Glutamatergic neuron (in vitro differentiated cells): ENCODE measurements at regions not wholly inside any gene's neighbourhood (a gene's known extent, or its start where the extent isn't known, plus 50 kb on each side); places are given as distances from the start of the nearest gene placed in this dataset.

Experiments
- DNase-seq: peaks from one replicate; pipeline ENCODE4 v3.0.0; 2022
- H3K27ac Mint-ChIP-seq: one replicate; pipeline ENCODE4 v1.8.0; 2020; ENCODE audit warnings: mild to moderate bottlenecking, mixed read lengths, inconsistent platforms; ENCODE audit not compliant: unreplicated experiment
- H3K27me3 Mint-ChIP-seq: one replicate; pipeline ENCODE4 v1.8.0; 2020; ENCODE audit warnings: mild to moderate bottlenecking, moderate library complexity, mixed read lengths, inconsistent platforms; ENCODE audit not compliant: unreplicated experiment
- H3K36me3 Mint-ChIP-seq: one replicate; pipeline ENCODE4 v1.8.0; 2020; ENCODE audit warnings: mild to moderate bottlenecking, mixed read lengths, inconsistent platforms; ENCODE audit not compliant: unreplicated experiment
- H3K4me1 Mint-ChIP-seq: one replicate; pipeline ENCODE4 v1.8.0; 2020; ENCODE audit warnings: mild to moderate bottlenecking, low read depth, mixed read lengths, inconsistent platforms; ENCODE audit not compliant: unreplicated experiment
- H3K4me3 Mint-ChIP-seq: one replicate; pipeline ENCODE4 v1.8.0; 2020; ENCODE audit warnings: mild to moderate bottlenecking, mixed read lengths, inconsistent platforms; ENCODE audit not compliant: unreplicated experiment
- H3K9me3 Mint-ChIP-seq: one replicate; pipeline ENCODE4 v1.8.0; 2020; ENCODE audit warnings: mild to moderate bottlenecking, moderate library complexity, mixed read lengths, inconsistent platforms; ENCODE audit not compliant: unreplicated experiment
- CTCF ChIP-seq: fragments of 200-600 bp; sonication (generic); IDR thresholded peaks from one replicate; pipeline ENCODE4 v1.5.0; 2021; ENCODE audit not compliant: partially characterized antibody, unreplicated experiment

- Mint-ChIP-seq H3K36me3 (no peaks in the 10 kb centered on the region), H3K9me3 (peaks cover 1% of the 10 kb centered on the region), H3K27me3 (no peaks in the 10 kb centered on the region), H3K4me3 (no peak overlapping the region), H3K4me1 (no peaks in the 10 kb centered on the region), H3K27ac (no peak overlapping the region)
- TF ChIP-seq CTCF, result no peak
- no peak for DNase-seq
Measured at GRCh38 chrY:19498556-19498955, 246.0 kb downstream of the KDM5D start.

- TF ChIP-seq CTCF, result no peak
- no peaks in the 10 kb centered on the region for H3K9me3 Mint-ChIP-seq
- no peak overlapping the region for H3K27ac Mint-ChIP-seq
Measured at GRCh38 chrY:19487494-19487893, 257.0 kb downstream of the KDM5D start.

GRCh38 chrY:19484997-19485396, 259.5 kb downstream of the KDM5D start:
- H3K4me1 Mint-ChIP-seq, result no peaks in the 10 kb centered on the region

More at GRCh38 chrY:19487494-19487893, 257.0 kb downstream of the KDM5D start:
- Mint-ChIP-seq H3K4me3 (no peak overlapping the region), H3K4me1 (no peaks in the 10 kb centered on the region), H3K27me3 (no peaks in the 10 kb centered on the region), H3K36me3 (no peaks in the 10 kb centered on the region)
- no peak for DNase-seq

GRCh38 chrY:19479141-19479540, 265.4 kb downstream of the KDM5D start:
- no peaks in the 10 kb centered on the region for H3K9me3 Mint-ChIP-seq
- no peaks in the 10 kb centered on the region for H3K4me1 Mint-ChIP-seq
- no peak overlapping the region for H3K4me3 Mint-ChIP-seq
- no peaks in the 10 kb centered on the region for H3K36me3 Mint-ChIP-seq
- H3K27ac Mint-ChIP-seq, result no peak overlapping the region
- no peak for DNase-seq
- no peaks in the 10 kb centered on the region for H3K27me3 Mint-ChIP-seq
- TF ChIP-seq CTCF, result no peak

More at GRCh38 chrY:19484997-19485396, 259.5 kb downstream of the KDM5D start:
- DNase-seq, result no peak
- no peak overlapping the region for H3K4me3 Mint-ChIP-seq
- no peaks in the 10 kb centered on the region for H3K27me3 Mint-ChIP-seq
- no peak for TF ChIP-seq CTCF
- H3K36me3 Mint-ChIP-seq, result no peaks in the 10 kb centered on the region
- H3K9me3 Mint-ChIP-seq, result no peaks in the 10 kb centered on the region
- no peak overlapping the region for H3K27ac Mint-ChIP-seq

- Mint-ChIP-seq H3K36me3 (no peaks in the 10 kb centered on the region), H3K9me3 (no peaks in the 10 kb centered on the region), H3K27ac (no peak overlapping the region), H3K4me3 (no peak overlapping the region), H3K27me3 (no peaks in the 10 kb centered on the region), H3K4me1 (no peaks in the 10 kb centered on the region)
- TF ChIP-seq CTCF, result no peak
- no peak for DNase-seq
Measured at GRCh38 chrY:19477959-19478358, 266.6 kb downstream of the KDM5D start.
